ENCODE measurements at regions not wholly inside any gene's neighbourhood (a gene's known extent, or its start where the extent isn't known, plus 50 kb on each side); places are given as distances from the start of the nearest gene placed in this dataset.

GRCh38 chr5:74546796-74547195 lies 93.7 kb downstream of the ENC1 start (continued):
- TF ChIP-seq EZH2phosphoT487 (IDR thresholded peaks at IDR 0.05; ENCODE audit: borderline replicate concordance) (no peak), EGR1 (IDR thresholded peaks at IDR 0.05; ENCODE audit: low read depth) (no peak), ZFX (IDR thresholded peaks at IDR 0.05) (no peak), TCF7L2 (IDR thresholded peaks at IDR 0.05; ENCODE audit: borderline replicate concordance, extremely low read depth, insufficient read depth, insufficient read length) (no peak), EZH2 (IDR thresholded peaks at IDR 0.05) (no peak), SRF (IDR thresholded peaks at IDR 0.05; ENCODE audit: low read depth) (no peak), SP1 (IDR thresholded peaks at IDR 0.05; ENCODE audit: low read depth) (no peak)

DNA sequence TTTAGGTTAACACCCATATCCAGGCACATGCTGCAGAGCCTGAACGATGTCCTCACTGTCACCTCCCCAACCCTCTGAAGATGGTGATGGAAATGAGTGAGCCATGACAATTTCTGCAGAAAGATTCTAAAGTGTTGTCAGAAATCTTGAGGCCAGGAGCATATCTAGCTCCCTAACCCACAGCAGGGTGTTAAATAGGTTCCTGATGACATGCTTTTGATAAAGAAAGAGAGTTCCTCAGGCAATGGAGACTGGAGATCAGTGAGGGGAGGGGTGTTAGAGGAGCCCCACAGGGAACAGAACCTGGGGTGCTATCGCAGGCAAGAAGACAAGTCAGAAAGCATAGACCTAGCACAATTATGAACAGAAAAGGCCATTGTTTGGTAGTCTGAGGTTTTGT lies 95.7 kb downstream of the ENC1 start:
- intact Hi-C loops (cut with micrococcal nuclease), result no loop called here
- peak overlapping the region; percentile 89 for H3K27ac ChIP-seq (ENCODE audit: low read depth, low read length)
- no peaks in the 10 kb centered on the region for H3K79me2 ChIP-seq (ENCODE audit: insufficient read depth, low read length)
- no TSS peak for BruUV-seq (replicated peaks)
- no peaks in the 10 kb centered on the region for H3K9me2 ChIP-seq (ENCODE audit: insufficient read depth)
- H3K4me1 ChIP-seq (ENCODE audit: control insufficient read depth in 1 of 2, insufficient read depth in 2 of 2, low read length in 2 of 2), result peaks cover 41 to 43% of the 10 kb centered on the region in 2 experiments
- peak overlapping the region; percentile 92 for H3K4me2 ChIP-seq (ENCODE audit: low read length)
- DNase-seq (ENCODE audit: low read depth, low spot score), result no peak
- ChIA-PET POLR2A (no interaction called here), CTCF (no interaction called here), RAD21 (ENCODE audit: low non-redundant PET in 1 of 2, low total read pairs in 2 of 2, uncharacterized antibody in 2 of 2, unreplicated experiment in 2 of 2) (no interaction called here)
- no peak for ATAC-seq
- no peak for TF ChIP-seq REST (IDR thresholded peaks at IDR 0.05; ENCODE audit: low read depth)
- no peak for TF ChIP-seq RAD21 (IDR thresholded peaks at IDR 0.05; ENCODE audit: low read depth)
- TF ChIP-seq, protein P1, sequence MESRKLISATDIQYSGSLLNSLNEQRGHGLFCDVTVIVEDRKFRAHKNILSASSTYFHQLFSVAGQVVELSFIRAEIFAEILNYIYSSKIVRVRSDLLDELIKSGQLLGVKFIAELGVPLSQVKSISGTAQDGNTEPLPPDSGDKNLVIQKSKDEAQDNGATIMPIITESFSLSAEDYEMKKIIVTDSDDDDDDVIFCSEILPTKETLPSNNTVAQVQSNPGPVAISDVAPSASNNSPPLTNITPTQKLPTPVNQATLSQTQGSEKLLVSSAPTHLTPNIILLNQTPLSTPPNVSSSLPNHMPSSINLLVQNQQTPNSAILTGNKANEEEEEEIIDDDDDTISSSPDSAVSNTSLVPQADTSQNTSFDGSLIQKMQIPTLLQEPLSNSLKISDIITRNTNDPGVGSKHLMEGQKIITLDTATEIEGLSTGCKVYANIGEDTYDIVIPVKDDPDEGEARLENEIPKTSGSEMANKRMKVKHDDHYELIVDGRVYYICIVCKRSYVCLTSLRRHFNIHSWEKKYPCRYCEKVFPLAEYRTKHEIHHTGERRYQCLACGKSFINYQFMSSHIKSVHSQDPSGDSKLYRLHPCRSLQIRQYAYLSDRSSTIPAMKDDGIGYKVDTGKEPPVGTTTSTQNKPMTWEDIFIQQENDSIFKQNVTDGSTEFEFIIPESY (IDR thresholded peaks at IDR 0.05; ENCODE audit: extremely low read depth, insufficient replicate concordance, low read length), result no peak
- no peak for TF ChIP-seq TCF7L2 (IDR thresholded peaks at IDR 0.05; ENCODE audit: borderline replicate concordance, extremely low read depth, insufficient read depth, insufficient read length)
- TF ChIP-seq, protein P2, sequence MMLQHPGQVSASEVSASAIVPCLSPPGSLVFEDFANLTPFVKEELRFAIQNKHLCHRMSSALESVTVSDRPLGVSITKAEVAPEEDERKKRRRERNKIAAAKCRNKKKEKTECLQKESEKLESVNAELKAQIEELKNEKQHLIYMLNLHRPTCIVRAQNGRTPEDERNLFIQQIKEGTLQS (IDR thresholded peaks at IDR 0.05), result no peak
- no peak for TF ChIP-seq ZFX (IDR thresholded peaks at IDR 0.05)
- no peak for TF ChIP-seq YY1 (IDR thresholded peaks at IDR 0.05; ENCODE audit: extremely low read depth, insufficient replicate concordance, low read depth, low read length)
- no peak overlapping the region for H3K9ac ChIP-seq (ENCODE audit: low read length)
- no peak overlapping the region for H3K4me3 ChIP-seq (replicated peaks in 1 of 2; ENCODE audit: low read depth in 1 of 2, low read length in 2 of 2)
- H3K36me3 ChIP-seq (ENCODE audit: control insufficient read depth in 1 of 2, insufficient read depth in 2 of 2, low read length in 2 of 2), result no peaks in the 10 kb centered on the region
- H2AFZ ChIP-seq (ENCODE audit: low read depth, low read length, poor library complexity, severe bottlenecking), result peak overlapping the region; percentile 84
- H3K27me3 ChIP-seq (ENCODE audit: insufficient read depth, low read length), result no peaks in the 10 kb centered on the region
- no peaks in the 10 kb centered on the region for H3K9me3 ChIP-seq (ENCODE audit: control insufficient read depth in 1 of 2, insufficient read depth in 1 of 2, low read depth in 1 of 2, low read length in 2 of 2)
- H4K20me1 ChIP-seq (ENCODE audit: insufficient read depth), result no peaks in the 10 kb centered on the region
